ENCODE measurements at regions not wholly inside any gene's neighbourhood (a gene's known extent, or its start where the extent isn't known, plus 50 kb on each side); places are given as distances from the start of the nearest gene placed in this dataset.

DNA sequence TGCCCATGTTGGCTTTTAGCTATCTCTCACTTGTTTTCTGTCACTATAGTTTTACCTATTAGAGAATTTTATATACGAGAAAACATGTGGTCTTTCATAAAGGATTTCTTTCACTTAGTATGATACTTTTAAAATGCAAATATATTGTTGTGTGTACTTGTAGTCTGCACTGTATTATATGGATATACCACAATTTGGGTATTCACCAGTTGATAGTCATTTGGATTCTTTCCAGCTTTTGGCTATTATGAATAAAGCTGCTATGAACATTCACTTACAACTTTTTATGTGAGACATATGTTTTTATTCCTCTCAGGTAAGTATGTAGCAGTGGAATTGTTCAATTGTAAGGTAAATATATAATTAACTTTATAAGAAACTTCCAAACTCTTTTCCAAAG lies 441.5 kb downstream of the GPATCH2 start:
- no peaks in the 10 kb centered on the region for H3K36me3 ChIP-seq (ENCODE audit: insufficient read depth, low read length)
- H3K27ac Mint-ChIP-seq: no peak overlapping the region
- H3K9me3 Mint-ChIP-seq: peaks cover 0 to 24% (median 3%) of the 10 kb centered on the region in 5 donors
- H3K36me3 Mint-ChIP-seq: peaks cover 0 to 2% (median 0%) of the 10 kb centered on the region in 3 donors
- no peak overlapping the region for H3K27ac ChIP-seq (ENCODE audit: low read depth, low read length)
- no peaks in the 10 kb centered on the region for H3K9me3 ChIP-seq (ENCODE audit: low read length)
- no peaks in the 10 kb centered on the region for H3K4me1 ChIP-seq (ENCODE audit: insufficient read depth, low read length)
- no peaks in the 10 kb centered on the region for H3K4me1 Mint-ChIP-seq
- H3K27me3 ChIP-seq (ENCODE audit: insufficient read depth, low read length, poor library complexity, severe bottlenecking): no peaks in the 10 kb centered on the region
- no peak for DNase-seq
- H3K4me3 Mint-ChIP-seq: no peak overlapping the region
- POLR2A ChIA-PET: no interaction called here
- no peak overlapping the region for H3K4me3 ChIP-seq (ENCODE audit: low read length)
- CTCF ChIA-PET: no interaction called here
- H3K27me3 Mint-ChIP-seq: no peaks in the 10 kb centered on the region

DNA sequence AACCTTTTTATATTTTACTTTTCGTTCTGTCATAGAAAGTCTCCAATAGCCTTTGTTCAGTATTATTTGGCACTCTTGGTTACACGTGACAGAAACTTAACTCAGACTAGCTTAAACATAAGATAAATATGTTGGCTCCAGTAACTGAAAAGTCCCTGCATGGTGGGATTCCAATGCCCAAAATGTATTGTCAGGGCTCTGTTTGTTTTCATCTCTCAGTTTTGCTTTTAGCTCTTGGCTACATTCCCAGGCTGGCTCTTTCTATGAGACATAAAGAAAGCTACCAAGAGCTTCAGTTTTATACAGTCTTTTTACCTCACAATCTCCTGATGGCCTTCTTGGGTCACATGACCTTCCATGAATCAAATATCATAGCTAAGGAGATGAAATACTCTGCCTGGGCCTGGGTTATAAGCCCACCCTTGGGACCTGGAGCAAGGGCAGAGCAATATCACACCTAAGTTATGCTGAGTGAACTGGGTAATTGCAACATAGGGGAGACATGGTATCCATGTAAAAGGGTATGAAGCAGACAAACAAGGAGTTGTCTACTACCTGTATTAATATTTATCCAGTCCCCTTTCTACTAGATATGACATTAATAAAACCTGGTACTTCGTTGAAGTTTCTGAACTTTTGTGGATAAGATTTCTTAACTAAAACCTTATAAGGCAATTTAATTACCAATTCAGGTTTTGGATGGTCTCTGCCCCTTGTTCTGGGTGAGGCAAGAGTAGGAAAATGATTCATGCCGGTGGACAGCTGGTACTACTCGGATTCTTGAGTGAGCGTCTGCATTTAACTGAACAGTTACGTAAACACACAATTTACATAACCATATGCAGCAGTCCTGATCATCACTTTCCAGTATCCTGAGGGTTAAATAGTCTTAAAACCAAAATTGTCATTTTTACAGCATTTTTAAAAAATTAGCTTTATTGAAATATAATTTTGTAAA lies 442.3 kb downstream of the GPATCH2 start:
- Mint-ChIP-seq H3K9me3 (peaks cover 0 to 24% (median 3%) of the 10 kb centered on the region in 5 donors), H3K36me3 (peaks cover 0 to 2% (median 0%) of the 10 kb centered on the region in 3 donors), H3K4me3 (no peak overlapping the region), H3K4me1 (no peaks in the 10 kb centered on the region), H3K27ac (no peak overlapping the region), H3K27me3 (no peaks in the 10 kb centered on the region)
- Histone ChIP-seq H3K4me1 (ENCODE audit: insufficient read depth, low read length) (no peaks in the 10 kb centered on the region), H3K36me3 (ENCODE audit: insufficient read depth, low read length) (no peaks in the 10 kb centered on the region), H3K27me3 (ENCODE audit: insufficient read depth, low read length, poor library complexity, severe bottlenecking) (no peaks in the 10 kb centered on the region), H3K4me3 (ENCODE audit: low read length) (no peak overlapping the region), H3K9me3 (ENCODE audit: low read length) (no peaks in the 10 kb centered on the region), H3K27ac (ENCODE audit: low read depth, low read length) (no peak overlapping the region)
- no peak for DNase-seq
- ChIA-PET POLR2A (no interaction called here), CTCF (no interaction called here)

- H3K4me1 Mint-ChIP-seq: no peaks in the 10 kb centered on the region
- ChIA-PET CTCF (no interaction called here), POLR2A (no interaction called here)
- H3K36me3 Mint-ChIP-seq: peaks cover 0 to 2% (median 0%) of the 10 kb centered on the region in 3 donors
- H3K27me3 Mint-ChIP-seq: no peaks in the 10 kb centered on the region
- H3K27ac Mint-ChIP-seq: no peak overlapping the region
- DNase-seq: no peak
- no peak overlapping the region for H3K4me3 Mint-ChIP-seq
- Histone ChIP-seq H3K4me1 (ENCODE audit: insufficient read depth, low read length) (no peaks in the 10 kb centered on the region), H3K36me3 (ENCODE audit: insufficient read depth, low read length) (no peaks in the 10 kb centered on the region), H3K27ac (ENCODE audit: low read depth, low read length) (no peak overlapping the region), H3K9me3 (ENCODE audit: low read length) (no peaks in the 10 kb centered on the region), H3K27me3 (ENCODE audit: insufficient read depth, low read length, poor library complexity, severe bottlenecking) (no peaks in the 10 kb centered on the region), H3K4me3 (ENCODE audit: low read length) (no peak overlapping the region)
- peaks cover 0 to 28% (median 3%) of the 10 kb centered on the region in 5 donors for H3K9me3 Mint-ChIP-seq
Measured at GRCh38 chr1:217186664-217187063, 444.2 kb downstream of the GPATCH2 start.

- H3K9me3 Mint-ChIP-seq: peaks cover 0 to 18% (median 3%) of the 10 kb centered on the region in 5 donors
- ChIA-PET CTCF (no interaction called here), POLR2A (no interaction called here)
- H3K4me3 Mint-ChIP-seq: no peak overlapping the region
- no peaks in the 10 kb centered on the region for H3K27me3 ChIP-seq (ENCODE audit: insufficient read depth, low read length, poor library complexity, severe bottlenecking)
- no peaks in the 10 kb centered on the region for H3K36me3 ChIP-seq (ENCODE audit: insufficient read depth, low read length)
- H3K4me1 Mint-ChIP-seq: no peaks in the 10 kb centered on the region
- no peak overlapping the region for H3K27ac Mint-ChIP-seq
- no peak for DNase-seq
- H3K27me3 Mint-ChIP-seq: no peaks in the 10 kb centered on the region
- H3K4me3 ChIP-seq (ENCODE audit: low read length): no peak overlapping the region
- no peaks in the 10 kb centered on the region for H3K9me3 ChIP-seq (ENCODE audit: low read length)
- H3K36me3 Mint-ChIP-seq: no peaks in the 10 kb centered on the region
- no peaks in the 10 kb centered on the region for H3K4me1 ChIP-seq (ENCODE audit: insufficient read depth, low read length)
- no peak overlapping the region for H3K27ac ChIP-seq (ENCODE audit: low read depth, low read length)
Measured at GRCh38 chr1:217184854-217185253, 446.0 kb downstream of the GPATCH2 start.

DNA sequence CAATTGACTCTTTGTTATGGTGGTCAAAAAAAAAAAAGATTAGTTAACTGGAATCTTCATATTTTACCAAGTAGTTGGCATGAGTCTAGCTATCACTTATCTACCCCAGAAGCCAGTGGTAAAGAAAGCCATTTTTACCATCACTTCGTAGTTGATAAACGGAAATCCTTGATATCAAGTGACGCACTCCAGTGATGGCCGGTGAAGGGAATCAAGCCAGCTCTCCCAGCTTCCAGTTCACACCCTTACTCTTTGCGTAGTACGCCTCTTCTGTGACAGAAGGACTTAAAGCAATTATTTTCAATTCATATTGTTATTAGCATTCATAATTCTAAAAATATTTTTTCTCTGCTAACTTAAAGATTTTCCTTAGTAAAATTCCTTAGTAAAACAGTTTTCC lies 447.9 kb downstream of the GPATCH2 start:
- DNase-seq: no peak
- Mint-ChIP-seq H3K4me1 (no peaks in the 10 kb centered on the region), H3K27me3 (no peaks in the 10 kb centered on the region), H3K9me3 (peaks cover 0 to 17% (median 3%) of the 10 kb centered on the region in 5 donors), H3K4me3 (no peak overlapping the region), H3K36me3 (no peaks in the 10 kb centered on the region), H3K27ac (no peak overlapping the region)
- H3K9me3 ChIP-seq (ENCODE audit: low read length): no peaks in the 10 kb centered on the region
- ChIA-PET CTCF (no interaction called here), POLR2A (no interaction called here)
- H3K4me1 ChIP-seq (ENCODE audit: insufficient read depth, low read length): no peaks in the 10 kb centered on the region
- no peaks in the 10 kb centered on the region for H3K27me3 ChIP-seq (ENCODE audit: insufficient read depth, low read length, poor library complexity, severe bottlenecking)
- H3K4me3 ChIP-seq (ENCODE audit: low read length): no peak overlapping the region
- no peak overlapping the region for H3K27ac ChIP-seq (ENCODE audit: low read depth, low read length)
- H3K36me3 ChIP-seq (ENCODE audit: insufficient read depth, low read length): no peaks in the 10 kb centered on the region

DNA sequence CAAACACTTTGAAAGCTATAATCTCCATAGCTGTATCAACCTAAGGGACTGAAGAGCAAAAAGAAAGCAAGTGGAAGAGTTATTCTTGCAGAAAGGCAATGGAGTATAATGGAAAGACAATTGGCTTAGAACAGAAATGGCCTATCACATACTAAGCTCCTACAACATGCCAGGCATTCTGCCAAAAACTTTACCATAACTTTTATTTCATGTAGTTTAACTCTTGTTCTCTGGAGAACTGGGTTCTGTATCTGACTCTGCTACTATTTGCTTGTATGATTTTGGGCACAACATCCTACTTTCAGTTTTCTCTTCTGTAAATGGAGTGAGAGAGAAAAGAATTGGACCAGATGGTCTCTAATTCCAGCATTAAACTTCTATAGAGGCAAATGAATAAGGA lies 449.1 kb downstream of the GPATCH2 start:
- H3K4me1 Mint-ChIP-seq: no peaks in the 10 kb centered on the region
- CTCF ChIA-PET: interaction anchor here (0.6 kb wide), 1 partner anchor 1729 kb away, joined by 3 read pairs; no protein-coding TSS in a partner anchor
- POLR2A ChIA-PET: no interaction called here
- H3K4me3 Mint-ChIP-seq: no peak overlapping the region
- Histone ChIP-seq H3K9me3 (ENCODE audit: low read length) (no peaks in the 10 kb centered on the region), H3K27me3 (ENCODE audit: insufficient read depth, low read length, poor library complexity, severe bottlenecking) (no peaks in the 10 kb centered on the region), H3K4me3 (ENCODE audit: low read length) (no peak overlapping the region), H3K36me3 (ENCODE audit: insufficient read depth, low read length) (no peaks in the 10 kb centered on the region), H3K27ac (ENCODE audit: low read depth, low read length) (no peak overlapping the region), H3K4me1 (ENCODE audit: insufficient read depth, low read length) (no peaks in the 10 kb centered on the region)
- H3K9me3 Mint-ChIP-seq: peaks cover 0 to 10% (median 0%) of the 10 kb centered on the region in 5 donors
- DNase-seq: no peak
- H3K36me3 Mint-ChIP-seq: no peaks in the 10 kb centered on the region
- no peak overlapping the region for H3K27ac Mint-ChIP-seq
- no peaks in the 10 kb centered on the region for H3K27me3 Mint-ChIP-seq

DNA sequence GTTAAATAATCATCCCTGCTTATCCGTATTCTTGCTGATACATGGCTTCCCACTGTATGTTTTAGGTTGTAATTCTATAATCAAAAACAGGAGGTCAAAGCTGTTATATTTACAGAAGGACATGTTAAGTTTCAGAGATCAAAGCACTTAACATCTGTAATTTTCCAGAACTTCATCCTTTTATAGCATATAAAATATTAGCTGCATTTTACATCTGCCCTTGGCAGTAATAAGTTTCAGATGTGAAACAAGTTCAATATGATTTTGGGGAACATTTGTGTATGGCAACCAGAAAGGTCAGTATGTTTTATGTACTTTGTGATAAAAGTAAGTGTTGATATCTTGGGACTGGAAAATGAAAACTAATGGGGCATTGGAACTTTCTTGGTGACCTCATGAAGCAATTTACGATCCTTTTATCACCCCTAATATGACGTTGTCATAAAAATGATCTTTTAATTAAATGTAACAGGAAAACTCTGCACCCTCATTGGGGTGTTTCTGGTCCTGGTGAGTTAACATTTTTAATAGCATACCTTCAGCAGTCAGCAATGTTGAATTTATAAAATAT lies 449.6 kb downstream of the GPATCH2 start:
- no peaks in the 10 kb centered on the region for H3K9me3 ChIP-seq (ENCODE audit: low read length)
- H3K4me3 ChIP-seq (ENCODE audit: low read length): no peak overlapping the region
- CTCF ChIA-PET: no interaction called here
- H3K4me1 ChIP-seq (ENCODE audit: insufficient read depth, low read length): no peaks in the 10 kb centered on the region
- POLR2A ChIA-PET: no interaction called here
- Mint-ChIP-seq H3K36me3 (no peaks in the 10 kb centered on the region), H3K27me3 (no peaks in the 10 kb centered on the region), H3K4me3 (no peak overlapping the region), H3K27ac (no peak overlapping the region), H3K9me3 (peaks cover 0 to 12% (median 2%) of the 10 kb centered on the region in 5 donors), H3K4me1 (no peaks in the 10 kb centered on the region)
- no peaks in the 10 kb centered on the region for H3K36me3 ChIP-seq (ENCODE audit: insufficient read depth, low read length)
- DNase-seq: no peak
- H3K27me3 ChIP-seq (ENCODE audit: insufficient read depth, low read length, poor library complexity, severe bottlenecking): no peaks in the 10 kb centered on the region
- H3K27ac ChIP-seq (ENCODE audit: low read depth, low read length): no peak overlapping the region

GRCh38 chr1:217180443-217180842 lies 450.4 kb downstream of the GPATCH2 start:
- no peaks in the 10 kb centered on the region for H3K4me1 Mint-ChIP-seq

More at GRCh38 chr1:217180443-217180842, 450.4 kb downstream of the GPATCH2 start:
- Histone ChIP-seq H3K27ac (ENCODE audit: low read depth, low read length) (no peak overlapping the region), H3K27me3 (ENCODE audit: insufficient read depth, low read length, poor library complexity, severe bottlenecking) (no peaks in the 10 kb centered on the region), H3K4me1 (ENCODE audit: insufficient read depth, low read length) (no peaks in the 10 kb centered on the region), H3K4me3 (ENCODE audit: low read length) (no peak overlapping the region), H3K9me3 (ENCODE audit: low read length) (no peaks in the 10 kb centered on the region), H3K36me3 (ENCODE audit: insufficient read depth, low read length) (no peaks in the 10 kb centered on the region)
- ChIA-PET CTCF (no interaction called here), POLR2A (no interaction called here)
- H3K9me3 Mint-ChIP-seq: peaks cover 0 to 17% (median 3%) of the 10 kb centered on the region in 5 donors
- no peak for DNase-seq
- H3K27ac Mint-ChIP-seq: no peak overlapping the region
- H3K4me3 Mint-ChIP-seq: no peak overlapping the region
- H3K27me3 Mint-ChIP-seq: no peaks in the 10 kb centered on the region
- no peaks in the 10 kb centered on the region for H3K36me3 Mint-ChIP-seq
